BE2C (cell line): ENCODE measurements at regions not wholly inside any gene's neighbourhood (a gene's known extent, or its start where the extent isn't known, plus 50 kb on each side); places are given as distances from the start of the nearest gene placed in this dataset.
A peak's percentile ranks its signal among the peaks of the same experiment; 100 is the strongest.

ENCODE experiments used
- DNase-seq: peaks from one replicate; pipeline ENCODE4 v3.0.0-alpha.2; 2020
- H3K27me3 ChIP-seq: fragments of 250-450 bp; sonication (Bioruptor Pico); 2 replicates; pipeline ENCODE4 v1.5.1; 2020; ENCODE audit warnings: mild to moderate bottlenecking
- H3K36me3 ChIP-seq: fragments of 250-450 bp; sonication (Bioruptor Pico); 2 replicates; pipeline ENCODE4 v1.5.1; 2020; ENCODE audit warnings: mild to moderate bottlenecking
- H3K4me1 ChIP-seq: fragments of 250-450 bp; sonication (Bioruptor Pico); 2 replicates; pipeline ENCODE4 v1.5.1; 2020
- H3K4me3 ChIP-seq: 2 replicates; pipeline ENCODE4 v1.5.1; 2011; ENCODE audit warnings: low read depth, low read length
- H3K9me3 ChIP-seq: fragments of 250-450 bp; sonication (Bioruptor Pico); 2 replicates; pipeline ENCODE4 v1.5.1; 2020
- CTCF ChIP-seq: IDR thresholded peaks from 2 replicates; pipeline ENCODE4 v1.5.1; 2012; ENCODE audit warnings: mild to moderate bottlenecking, low read depth, low read length

- no peaks in the 10 kb centered on the region for H3K27me3 ChIP-seq
- no peaks in the 10 kb centered on the region for H3K9me3 ChIP-seq
- H3K36me3 ChIP-seq, result no peaks in the 10 kb centered on the region
- peaks cover 14% of the 10 kb centered on the region for H3K4me1 ChIP-seq
- DNase-seq, result no peak
- no peak overlapping the region for H3K4me3 ChIP-seq
- no peak for TF ChIP-seq CTCF
These were observed 56.5 kb upstream of the SSBP3 start for GRCh38 chr1:54462597-54463258.

GRCh38 chr1:54461731-54462596 lies 55.8 kb upstream of the SSBP3 start:
- peaks cover 14% of the 10 kb centered on the region for H3K4me1 ChIP-seq
- no peak for DNase-seq
- H3K9me3 ChIP-seq, result no peaks in the 10 kb centered on the region
- no peak overlapping the region for H3K4me3 ChIP-seq
- TF ChIP-seq CTCF, result no peak
- H3K27me3 ChIP-seq, result no peaks in the 10 kb centered on the region
- H3K36me3 ChIP-seq, result no peaks in the 10 kb centered on the region

DNA sequence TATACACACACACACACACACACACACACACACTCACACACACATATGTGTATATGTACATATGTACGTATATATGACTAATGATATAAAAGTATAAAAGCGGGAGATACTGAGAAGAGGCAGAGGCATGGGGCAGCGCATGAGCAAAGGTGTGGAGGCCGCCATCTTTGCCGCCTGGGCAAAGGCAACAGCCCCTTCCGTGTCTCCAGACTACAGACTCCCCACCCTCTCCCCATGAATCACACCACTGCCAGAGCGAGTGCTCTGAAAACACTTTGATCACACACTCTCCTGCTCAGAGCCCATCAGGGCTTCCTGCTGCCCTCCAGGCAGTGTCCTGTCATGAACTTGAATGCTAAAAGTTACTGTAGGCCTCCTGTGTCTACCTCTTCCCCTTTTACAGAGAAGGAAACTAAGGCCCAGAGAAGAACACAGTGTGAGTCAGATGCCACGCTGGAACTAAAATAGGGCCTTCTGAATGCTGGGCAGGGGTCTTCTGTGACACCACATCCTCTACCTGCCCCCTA lies 54.7 kb upstream of the SSBP3 start:
- TF ChIP-seq CTCF, result no peak
- Histone ChIP-seq H3K27me3 (no peaks in the 10 kb centered on the region), H3K9me3 (no peaks in the 10 kb centered on the region), H3K4me1 (peaks cover 14% of the 10 kb centered on the region), H3K36me3 (no peaks in the 10 kb centered on the region), H3K4me3 (no peak overlapping the region)
- no peak for DNase-seq

GRCh38 chr1:54460351-54460750 lies 54.2 kb upstream of the SSBP3 start:
- peaks cover 14% of the 10 kb centered on the region for H3K4me1 ChIP-seq
- no peak overlapping the region for H3K4me3 ChIP-seq
- no peaks in the 10 kb centered on the region for H3K27me3 ChIP-seq
- H3K36me3 ChIP-seq, result no peaks in the 10 kb centered on the region
- DNase-seq, result no peak
- no peaks in the 10 kb centered on the region for H3K9me3 ChIP-seq
- TF ChIP-seq CTCF, result no peak

DNA sequence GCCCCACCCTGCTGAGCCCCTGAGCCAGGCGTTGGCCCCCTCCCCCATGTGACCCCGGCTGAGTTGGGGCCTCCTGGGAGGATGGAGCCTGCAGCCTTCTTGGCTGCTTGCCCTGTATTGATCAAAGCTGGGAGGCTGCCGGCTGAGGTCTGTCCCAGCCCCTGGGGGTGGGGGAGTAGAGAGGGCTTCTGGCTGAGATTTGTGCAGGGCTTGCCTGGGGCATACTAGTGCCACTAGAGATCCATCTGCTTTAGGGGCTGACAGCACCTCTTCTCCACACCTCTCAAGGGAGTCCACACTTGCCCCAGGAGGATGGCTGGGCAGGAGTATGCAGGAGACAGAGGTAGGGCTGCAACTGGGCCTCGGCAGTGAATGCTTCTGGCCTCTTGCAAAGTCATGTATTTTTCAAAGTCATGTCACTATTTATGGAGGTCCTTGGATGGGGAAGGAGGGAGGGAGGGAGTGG lies 53.6 kb upstream of the SSBP3 start:
- Histone ChIP-seq H3K4me3 (no peak overlapping the region), H3K9me3 (no peaks in the 10 kb centered on the region), H3K4me1 (peaks cover 14% of the 10 kb centered on the region), H3K27me3 (no peaks in the 10 kb centered on the region), H3K36me3 (no peaks in the 10 kb centered on the region)
- peak; percentile 81 for DNase-seq
- TF ChIP-seq CTCF, result no peak
